Naive thymus-derived CD4-positive, alpha-beta T cell (primary cell): ENCODE measurements at regions not wholly inside any gene's neighbourhood (a gene's known extent, or its start where the extent isn't known, plus 50 kb on each side); places are given as distances from the start of the nearest gene placed in this dataset.

Experiments
- ATAC-seq: fragments of 150-1000 bp; cut with Tn5 transposase; 2 replicates; pipeline ENCODE4 v1.10.0; 2021; ENCODE audit warnings: mild to moderate bottlenecking, moderate library complexity
- CTCF ChIA-PET: fragments of 350-600 bp; sonication (Branson Sonifier 250); formaldehyde crosslinking; loops from one replicate; lab custom pipeline; 2021; ENCODE audit warnings: antibody characterized with exemption; lab: Charles Lee
- POLR2A ChIA-PET: fragments of 350-600 bp; sonication (Branson Sonifier 250); formaldehyde crosslinking; loops from one replicate; lab custom pipeline; 2021; ENCODE audit warnings: antibody characterized with exemption, inconsistent platforms; lab: Charles Lee
- DNase-seq, 9 donors: peaks; one replicate each; pipeline versions ENCODE4 v3.0.0 to v3.0.0-alpha.2; 2020 to 2022; ENCODE audit warnings: mixed read lengths in 1 of 9
- H3K27ac ChIP-seq: one replicate; pipeline ENCODE4 v1.7.0; 2013; ENCODE audit warnings: mild to moderate bottlenecking, low read depth, low read length, moderate library complexity
- H3K27me3 ChIP-seq, 2 donors: one replicate each; pipeline ENCODE4 v1.7.0; 2013; ENCODE audit warnings: low read length in 2 of 2, mild to moderate bottlenecking in 2 of 2, moderate library complexity in 2 of 2; ENCODE audit not compliant: control insufficient read depth in 2 of 2, insufficient read depth in 2 of 2
- H3K36me3 ChIP-seq, 3 experiments: 1 replicate in 2 of 3; 2 replicates in 1 of 3; pipeline ENCODE4 v1.7.0; 2013; ENCODE audit warnings: low read length in 3 of 3, mild to moderate bottlenecking in 3 of 3, moderate library complexity in 1 of 3; ENCODE audit not compliant: insufficient read depth in 3 of 3, control insufficient read depth in 2 of 3
- H3K4me1 ChIP-seq, 2 donors: one replicate each; pipeline ENCODE4 v1.7.0; 2013; ENCODE audit warnings: low read length in 2 of 2, mild to moderate bottlenecking in 2 of 2, moderate library complexity in 1 of 2; ENCODE audit not compliant: control insufficient read depth in 2 of 2, insufficient read depth in 2 of 2
- H3K4me3 ChIP-seq: 2 replicates; pipeline ENCODE4 v1.7.0; 2013; ENCODE audit warnings: mild to moderate bottlenecking, low read length
- H3K9me3 ChIP-seq, 3 experiments: 1 replicate in 2 of 3; 2 replicates in 1 of 3; pipeline ENCODE4 v1.7.0; 2013; ENCODE audit warnings: low read length in 3 of 3; ENCODE audit not compliant: control insufficient read depth in 2 of 3
- H3K27ac Mint-ChIP-seq, 9 donors: one replicate each; pipeline ENCODE4 v1.8.0; 2020 to 2022; ENCODE audit warnings: mixed read lengths in 9 of 9, mild to moderate bottlenecking in 8 of 9, moderate library complexity in 5 of 9, inconsistent platforms in 2 of 9
- H3K27me3 Mint-ChIP-seq, 5 donors: one replicate each; pipeline ENCODE4 v1.8.0; 2021 to 2022; ENCODE audit warnings: mixed read lengths in 5 of 5, mild to moderate bottlenecking in 1 of 5
- H3K36me3 Mint-ChIP-seq, 5 donors: one replicate each; pipeline ENCODE4 v1.8.0; 2020 to 2022; ENCODE audit warnings: mixed read lengths in 5 of 5, mild to moderate bottlenecking in 3 of 5, inconsistent platforms in 1 of 5
- H3K4me1 Mint-ChIP-seq, 7 donors: one replicate each; pipeline ENCODE4 v1.8.0; 2020 to 2022; ENCODE audit warnings: mixed read lengths in 7 of 7, mild to moderate bottlenecking in 3 of 7, inconsistent platforms in 1 of 7
- H3K4me3 Mint-ChIP-seq, 10 donors: one replicate each; pipeline ENCODE4 v1.8.0; 2020 to 2022; ENCODE audit warnings: mild to moderate bottlenecking in 10 of 10, mixed read lengths in 10 of 10, moderate library complexity in 6 of 10, inconsistent platforms in 2 of 10
- H3K9me3 Mint-ChIP-seq, 11 donors: one replicate each; pipeline ENCODE4 v1.8.0; 2020 to 2022; ENCODE audit warnings: mixed read lengths in 11 of 11, mild to moderate bottlenecking in 4 of 11, inconsistent platforms in 1 of 11, moderate library complexity in 1 of 11
- intact Hi-C, 2 donors: fragments of 100-400 bp; cut with micrococcal nuclease; formaldehyde crosslinking; loops; one replicate each; pipeline ENCODE4 v1.15.1; 2023

DNA sequence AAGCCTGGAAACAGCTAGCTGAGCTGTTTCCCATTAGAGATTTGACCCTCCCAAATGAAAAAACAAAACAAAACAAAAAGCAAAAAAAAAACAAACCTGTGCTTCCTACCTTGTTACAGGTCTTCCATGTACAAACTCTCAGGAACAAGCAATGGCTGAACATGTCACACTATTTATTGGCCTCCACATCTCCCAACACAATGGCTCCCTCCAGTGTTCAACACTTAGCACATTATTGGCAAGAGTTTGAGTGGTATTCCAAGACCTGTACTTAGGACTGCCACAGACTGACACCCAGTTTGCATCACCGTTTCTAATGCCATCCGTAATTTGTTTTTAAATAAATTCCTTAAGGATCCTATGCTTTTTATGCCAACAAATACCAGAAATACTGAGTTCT lies 195.0 kb upstream of the OLFM3 start:
- Mint-ChIP-seq H3K9me3 (no peaks in the 10 kb centered on the region), H3K36me3 (no peaks in the 10 kb centered on the region), H3K4me3 (no peak overlapping the region), H3K27me3 (no peaks in the 10 kb centered on the region), H3K27ac (no peak overlapping the region), H3K4me1 (no peaks in the 10 kb centered on the region)
- ChIA-PET POLR2A (no interaction called here), CTCF (no interaction called here)
- no peak for DNase-seq
- Histone ChIP-seq H3K9me3 (no peaks in the 10 kb centered on the region), H3K36me3 (no peaks in the 10 kb centered on the region), H3K4me1 (no peaks in the 10 kb centered on the region), H3K4me3 (no peak overlapping the region), H3K27ac (no peak overlapping the region), H3K27me3 (no peaks in the 10 kb centered on the region)
- ATAC-seq: no peak
- intact Hi-C loops: no loop called here

DNA sequence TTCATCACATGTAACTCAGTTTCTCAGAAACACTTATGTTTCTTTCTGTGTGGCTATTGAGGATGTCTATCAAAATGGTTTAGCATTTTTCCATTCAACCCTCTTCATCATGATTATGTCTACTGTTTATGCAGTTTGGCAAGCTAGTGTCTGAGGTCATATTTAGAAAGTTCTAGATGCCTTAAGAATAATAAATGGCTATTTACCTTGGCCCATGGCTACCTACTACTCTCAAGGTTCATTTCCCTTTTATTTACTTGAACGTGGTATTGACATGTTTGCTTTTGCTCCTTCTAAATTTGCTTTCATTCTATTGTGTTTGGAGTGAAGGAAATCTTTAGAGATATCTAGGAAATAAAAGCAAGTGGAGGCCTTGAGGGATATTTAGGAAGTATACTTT lies 193.7 kb upstream of the OLFM3 start:
- Mint-ChIP-seq H3K9me3 (no peaks in the 10 kb centered on the region), H3K4me3 (no peak overlapping the region), H3K36me3 (no peaks in the 10 kb centered on the region), H3K4me1 (no peaks in the 10 kb centered on the region), H3K27me3 (no peaks in the 10 kb centered on the region), H3K27ac (no peak overlapping the region)
- H3K27me3 ChIP-seq: no peaks in the 10 kb centered on the region
- ChIA-PET POLR2A (no interaction called here), CTCF (no interaction called here)
- intact Hi-C loops: no loop called here
- H3K27ac ChIP-seq: no peak overlapping the region
- DNase-seq: no peak
- H3K9me3 ChIP-seq: no peaks in the 10 kb centered on the region
- no peaks in the 10 kb centered on the region for H3K4me1 ChIP-seq
- no peaks in the 10 kb centered on the region for H3K36me3 ChIP-seq
- no peak overlapping the region for H3K4me3 ChIP-seq
- ATAC-seq: no peak

- no peaks in the 10 kb centered on the region for H3K27me3 ChIP-seq
- no peak for ATAC-seq
- Mint-ChIP-seq H3K27me3 (no peaks in the 10 kb centered on the region), H3K36me3 (no peaks in the 10 kb centered on the region), H3K4me1 (no peaks in the 10 kb centered on the region), H3K9me3 (peaks cover 0 to 2% (median 0%) of the 10 kb centered on the region in 11 donors), H3K4me3 (no peak overlapping the region), H3K27ac (no peak overlapping the region)
- intact Hi-C loops: no loop called here
- H3K4me3 ChIP-seq: no peak overlapping the region
- CTCF ChIA-PET: no interaction called here
- H3K36me3 ChIP-seq: no peaks in the 10 kb centered on the region
- no peak for DNase-seq
- POLR2A ChIA-PET: no interaction called here
- no peak overlapping the region for H3K27ac ChIP-seq
- no peaks in the 10 kb centered on the region for H3K9me3 ChIP-seq
- H3K4me1 ChIP-seq: no peaks in the 10 kb centered on the region
These were observed 189.8 kb upstream of the OLFM3 start for GRCh38 chr1:102186536-102186935.

DNA sequence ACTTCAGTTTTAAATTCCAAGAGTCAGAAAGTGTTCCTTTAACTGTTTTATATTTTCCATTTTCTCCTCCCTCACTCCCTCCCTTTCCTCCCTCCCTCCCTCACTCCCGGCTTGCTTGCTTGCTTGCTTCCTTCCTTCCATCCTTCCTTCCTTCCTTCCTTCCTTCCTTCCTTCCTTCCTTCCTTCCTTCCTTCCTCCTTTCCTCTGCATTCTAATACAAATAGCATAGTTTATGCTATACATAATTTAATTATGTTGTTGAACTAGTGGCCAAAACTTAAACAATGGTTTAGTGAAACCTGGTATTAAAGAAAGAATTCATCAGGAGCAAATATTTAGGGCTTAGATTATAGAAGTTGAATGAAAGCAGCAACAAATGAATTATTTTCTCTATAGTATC lies 188.5 kb upstream of the OLFM3 start:
- Mint-ChIP-seq H3K27me3 (no peaks in the 10 kb centered on the region), H3K9me3 (peaks cover 0 to 2% (median 0%) of the 10 kb centered on the region in 11 donors), H3K27ac (no peak overlapping the region), H3K4me1 (no peaks in the 10 kb centered on the region), H3K4me3 (no peak overlapping the region), H3K36me3 (no peaks in the 10 kb centered on the region)
- ChIA-PET CTCF (no interaction called here), POLR2A (no interaction called here)
- ATAC-seq (no peak), DNase-seq (no peak)
- no peak overlapping the region for H3K27ac ChIP-seq
- H3K4me3 ChIP-seq: no peak overlapping the region
- H3K36me3 ChIP-seq: no peaks in the 10 kb centered on the region
- H3K4me1 ChIP-seq: no peaks in the 10 kb centered on the region
- intact Hi-C loops: no loop called here
- H3K27me3 ChIP-seq: no peaks in the 10 kb centered on the region
- H3K9me3 ChIP-seq: no peaks in the 10 kb centered on the region

DNA sequence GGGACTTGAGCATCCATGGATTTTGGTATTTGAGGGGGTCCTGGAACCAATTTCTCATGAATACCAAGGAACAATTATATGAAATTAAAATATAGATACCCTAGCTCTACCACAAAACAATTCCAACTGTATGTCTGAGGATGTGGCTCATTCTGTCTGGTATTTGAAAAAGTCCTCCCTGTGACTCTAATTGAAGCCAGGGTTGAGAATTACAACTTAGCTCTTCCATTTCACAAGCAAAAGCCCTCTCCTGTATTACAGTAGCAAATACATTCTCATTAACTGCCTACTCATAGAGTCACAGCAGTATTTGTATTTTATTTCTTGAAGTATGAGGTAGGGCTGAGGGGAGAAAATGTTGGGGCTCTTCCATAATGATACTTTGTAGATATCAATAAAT lies 187.8 kb upstream of the OLFM3 start:
- H3K4me1 Mint-ChIP-seq: no peaks in the 10 kb centered on the region
- no peaks in the 10 kb centered on the region for H3K36me3 Mint-ChIP-seq
- Histone ChIP-seq H3K27ac (no peak overlapping the region), H3K4me3 (no peak overlapping the region), H3K27me3 (no peaks in the 10 kb centered on the region), H3K4me1 (no peaks in the 10 kb centered on the region), H3K36me3 (no peaks in the 10 kb centered on the region), H3K9me3 (no peaks in the 10 kb centered on the region)
- H3K4me3 Mint-ChIP-seq: no peak overlapping the region
- DNase-seq (no peak), ATAC-seq (no peak)
- no peak overlapping the region for H3K27ac Mint-ChIP-seq
- ChIA-PET CTCF (no interaction called here), POLR2A (no interaction called here)
- H3K9me3 Mint-ChIP-seq: peaks cover 0 to 2% (median 0%) of the 10 kb centered on the region in 11 donors
- no peaks in the 10 kb centered on the region for H3K27me3 Mint-ChIP-seq
- intact Hi-C loops: no loop called here

GRCh38 chr1:102183711-102184110 lies 187.0 kb upstream of the OLFM3 start:
- H3K4me3 ChIP-seq: no peak overlapping the region
- Mint-ChIP-seq H3K27ac (no peak overlapping the region), H3K9me3 (peaks cover 0 to 2% (median 0%) of the 10 kb centered on the region in 11 donors), H3K27me3 (no peaks in the 10 kb centered on the region), H3K4me1 (no peaks in the 10 kb centered on the region), H3K4me3 (no peak overlapping the region), H3K36me3 (no peaks in the 10 kb centered on the region)
- CTCF ChIA-PET: no interaction called here
- ATAC-seq (no peak), DNase-seq (no peak)
- H3K27me3 ChIP-seq: no peaks in the 10 kb centered on the region
- no peaks in the 10 kb centered on the region for H3K9me3 ChIP-seq
- intact Hi-C loops: no loop called here
- no peaks in the 10 kb centered on the region for H3K36me3 ChIP-seq
- POLR2A ChIA-PET: no interaction called here
- no peak overlapping the region for H3K27ac ChIP-seq
- no peaks in the 10 kb centered on the region for H3K4me1 ChIP-seq

DNA sequence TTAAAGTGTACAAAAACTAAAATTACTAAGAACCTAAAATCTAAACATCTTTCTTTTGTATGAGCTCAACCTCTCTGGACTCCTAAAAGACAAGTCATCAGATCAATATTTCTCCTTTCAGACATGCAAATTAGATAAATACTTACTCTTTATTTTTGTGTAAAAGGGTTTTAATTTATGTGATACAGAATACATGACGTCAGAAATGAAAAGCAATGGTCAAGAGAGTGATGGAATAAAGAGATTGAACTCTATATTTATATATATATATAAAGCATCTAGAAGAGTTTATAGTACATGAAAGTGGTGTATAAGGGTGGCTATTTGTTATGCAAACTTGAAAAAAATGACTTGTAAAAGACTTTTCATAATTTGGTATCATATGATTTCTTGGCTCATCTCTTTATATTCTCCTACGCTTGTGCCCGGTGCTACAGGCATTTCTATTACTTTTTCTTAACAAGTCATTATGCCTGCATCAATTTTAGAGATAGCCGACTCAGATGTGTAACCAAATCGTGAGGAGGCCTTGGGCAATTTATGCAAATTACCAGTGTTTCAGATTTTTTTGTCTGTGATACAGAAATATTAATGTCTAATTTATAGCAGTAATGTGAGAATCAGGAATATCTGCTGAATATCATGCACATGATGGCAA lies 186.0 kb upstream of the OLFM3 start:
- CTCF ChIA-PET: no interaction called here
- intact Hi-C loops: no loop called here
- no peaks in the 10 kb centered on the region for H3K9me3 ChIP-seq
- H3K4me3 Mint-ChIP-seq: no peak overlapping the region
- DNase-seq: no peak
- no peaks in the 10 kb centered on the region for H3K36me3 Mint-ChIP-seq
- H3K27me3 ChIP-seq: no peaks in the 10 kb centered on the region
- H3K4me3 ChIP-seq: no peak overlapping the region
- no peak overlapping the region for H3K27ac ChIP-seq
- no peaks in the 10 kb centered on the region for H3K36me3 ChIP-seq
- H3K27ac Mint-ChIP-seq: no peak overlapping the region
- H3K4me1 ChIP-seq: no peaks in the 10 kb centered on the region
- H3K4me1 Mint-ChIP-seq: no peaks in the 10 kb centered on the region
- peaks cover 0 to 2% (median 0%) of the 10 kb centered on the region in 11 donors for H3K9me3 Mint-ChIP-seq
- no peaks in the 10 kb centered on the region for H3K27me3 Mint-ChIP-seq
- POLR2A ChIA-PET: no interaction called here
- no peak for ATAC-seq
